HG03135 (cell line): ENCODE measurements at regions not wholly inside any gene's neighbourhood (a gene's known extent, or its start where the extent isn't known, plus 50 kb on each side); places are given as distances from the start of the nearest gene placed in this dataset.

Source experiments
- ATAC-seq: cut with Tn5 transposase; IDR thresholded peaks from one replicate; pipeline ENCODE4 v1.9.1; 2021; ENCODE audit warnings: mild to moderate bottlenecking, moderate library complexity; ENCODE audit not compliant: unreplicated experiment

DNA sequence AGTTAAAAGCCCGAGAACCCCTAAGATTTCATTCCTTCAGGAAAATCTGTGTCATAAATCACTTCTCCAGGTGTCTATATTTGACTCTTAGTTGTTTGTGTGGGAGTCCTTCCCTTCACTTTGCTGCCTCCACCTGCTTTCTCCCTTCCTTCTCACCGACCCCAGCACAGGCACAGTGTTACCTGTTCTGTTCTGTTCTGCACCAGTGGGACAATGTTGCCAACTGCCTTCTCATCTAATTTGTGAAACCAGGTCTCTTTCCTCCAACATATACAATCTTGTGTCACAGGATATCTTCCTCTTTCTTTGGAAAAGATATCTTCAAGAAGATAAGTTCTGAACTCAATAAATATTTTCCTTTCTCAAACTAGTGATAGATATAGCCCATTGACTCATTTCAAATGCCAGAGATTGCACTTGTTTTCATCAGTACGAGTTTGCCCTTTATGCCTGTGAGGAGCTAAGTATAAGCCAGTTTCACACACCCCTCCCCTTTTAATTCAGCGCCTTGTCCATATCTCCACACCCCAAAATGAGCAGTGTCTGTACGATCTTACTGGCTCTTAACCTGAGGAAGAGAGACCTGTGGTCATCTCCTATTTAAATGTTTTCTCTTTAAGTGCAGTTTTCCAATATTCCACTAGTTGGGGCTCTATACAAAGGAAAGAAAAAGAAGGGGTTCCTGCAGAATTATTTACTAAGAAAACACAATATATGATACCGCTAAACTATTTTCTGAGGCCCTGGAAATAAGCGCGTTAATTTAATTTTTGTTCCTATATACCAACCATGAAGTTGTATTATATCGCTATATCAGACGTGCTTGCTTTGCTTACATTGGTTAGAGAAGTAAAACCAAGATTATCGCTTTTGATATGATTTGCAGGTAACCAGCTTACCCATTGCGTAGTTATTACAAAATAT is 81.6 kb upstream of the PREP start:
- ATAC-seq: no peak

DNA sequence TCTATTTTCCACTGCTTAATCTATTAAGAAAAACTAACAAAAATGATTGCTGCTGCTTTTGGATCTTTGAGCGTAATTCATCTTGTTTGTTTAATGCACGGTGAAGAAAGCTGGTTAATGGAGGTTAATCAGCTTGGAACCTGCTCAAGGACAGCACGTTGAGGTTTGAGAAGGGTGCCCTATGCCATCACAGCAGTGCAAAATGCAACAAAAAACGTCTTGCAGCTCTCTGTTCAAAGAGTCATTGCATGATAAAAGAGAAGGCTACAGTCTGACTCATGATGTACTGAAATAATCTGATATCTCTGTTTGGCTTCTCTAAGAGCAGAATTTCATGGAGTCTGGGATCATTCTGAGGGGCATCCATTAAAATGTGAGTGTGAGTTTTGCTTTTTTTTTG is 80.6 kb upstream of the PREP start:
- ATAC-seq: no peak

DNA sequence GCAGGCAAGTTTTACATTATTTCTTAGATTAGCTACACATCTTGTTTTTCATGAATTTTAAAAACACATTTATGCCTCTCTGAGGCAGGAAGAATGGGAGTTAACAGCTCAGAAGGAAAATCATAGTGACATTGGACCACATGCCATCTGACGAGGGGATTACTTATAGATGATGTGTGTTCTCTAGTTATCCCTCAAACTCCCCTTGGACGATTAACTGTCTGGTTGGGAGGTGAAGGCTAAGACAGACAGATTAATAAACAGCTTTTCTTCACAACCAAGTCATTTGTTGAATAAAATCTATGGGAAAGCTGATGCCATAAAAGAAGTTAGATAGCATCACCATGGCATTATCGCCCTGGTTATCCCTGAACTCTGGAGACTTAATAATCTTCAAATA is 80.0 kb upstream of the PREP start:
- no peak for ATAC-seq

DNA sequence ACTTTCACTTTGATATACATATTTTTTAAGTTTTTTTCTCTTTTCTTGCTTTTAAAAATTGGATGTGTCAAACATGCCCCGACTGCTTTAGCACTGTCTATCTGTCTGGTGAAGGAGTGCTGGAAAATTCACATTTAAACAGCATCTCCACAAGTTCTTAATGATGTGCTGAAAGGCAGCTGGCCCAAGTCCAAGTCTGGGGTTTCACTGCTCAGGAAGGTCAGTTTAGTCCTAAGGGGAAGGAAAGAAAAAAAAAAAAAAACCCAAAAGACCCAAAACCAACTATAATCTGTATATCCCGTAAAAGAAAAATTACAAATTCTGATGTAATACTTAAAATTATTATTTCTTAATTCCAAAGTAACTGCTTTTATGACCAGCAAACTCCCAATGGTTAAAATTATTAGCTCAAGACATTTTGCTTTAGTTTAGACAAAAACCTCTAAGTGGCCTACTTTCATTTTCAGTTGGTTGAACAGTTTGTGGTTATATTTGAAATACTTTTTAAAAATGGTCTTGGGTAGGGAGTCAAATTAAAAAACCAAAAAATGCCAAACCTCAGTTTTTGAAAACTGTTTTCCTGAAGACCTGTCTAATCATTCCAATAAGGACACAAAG is 79.5 kb upstream of the PREP start:
- no peak for ATAC-seq

DNA sequence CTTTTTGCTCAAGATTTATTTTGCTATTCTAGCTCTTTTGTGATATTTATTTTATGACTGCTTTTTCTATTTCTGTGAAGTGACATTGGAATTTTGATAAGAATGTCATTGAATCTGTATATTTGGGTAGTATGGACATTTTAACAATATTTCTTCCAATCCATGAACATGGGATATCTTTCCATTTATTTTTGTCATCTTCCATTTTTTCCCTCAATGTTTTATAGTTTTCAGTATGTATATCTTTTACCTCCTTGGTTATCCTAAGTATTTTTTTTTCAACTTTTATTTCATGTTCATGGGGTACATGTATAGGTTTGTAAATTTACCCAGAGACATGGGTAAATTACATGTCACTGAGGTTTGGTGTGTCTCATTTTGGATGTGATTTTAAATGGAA is 74.1 kb upstream of the PREP start:
- no peak for ATAC-seq

DNA sequence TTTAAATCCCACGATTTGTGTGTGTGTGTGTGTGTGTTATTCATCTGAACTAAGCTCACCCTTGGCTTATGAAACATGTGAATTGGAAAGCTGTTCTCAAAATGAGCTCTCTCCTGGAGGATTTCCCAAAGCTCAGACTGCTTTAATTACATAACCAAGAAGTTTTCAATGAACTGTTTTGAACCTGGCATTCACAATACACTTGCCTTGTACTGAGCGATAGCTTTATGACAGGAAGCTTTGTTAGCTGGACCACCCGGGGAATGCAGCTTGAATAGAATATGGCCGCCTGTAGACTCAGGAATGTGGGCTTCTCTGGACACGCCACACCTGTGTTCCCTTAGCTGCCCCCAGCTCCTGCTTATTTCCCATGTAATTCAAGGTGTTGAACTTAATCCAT is 71.4 kb upstream of the PREP start:
- no peak for ATAC-seq

DNA sequence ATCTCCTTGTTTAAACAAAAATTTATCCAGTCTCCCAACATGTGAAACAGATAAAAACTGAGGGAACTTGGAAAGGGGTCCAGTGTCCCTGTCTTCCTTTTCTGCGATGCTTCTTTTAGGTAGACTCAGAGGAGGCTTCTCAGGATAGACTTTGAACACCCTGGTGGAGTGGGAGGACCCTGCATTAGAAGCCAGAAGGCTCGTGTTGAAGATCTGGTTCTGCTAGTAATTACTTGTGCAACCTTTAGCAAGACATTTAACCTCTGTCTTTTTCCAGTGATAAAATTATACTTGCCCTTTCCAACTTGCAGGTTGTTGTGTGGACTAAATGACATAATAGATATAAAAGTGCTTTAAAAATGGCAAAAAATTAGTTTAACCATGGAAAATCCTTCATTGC is 67.1 kb upstream of the PREP start:
- ATAC-seq: no peak

DNA sequence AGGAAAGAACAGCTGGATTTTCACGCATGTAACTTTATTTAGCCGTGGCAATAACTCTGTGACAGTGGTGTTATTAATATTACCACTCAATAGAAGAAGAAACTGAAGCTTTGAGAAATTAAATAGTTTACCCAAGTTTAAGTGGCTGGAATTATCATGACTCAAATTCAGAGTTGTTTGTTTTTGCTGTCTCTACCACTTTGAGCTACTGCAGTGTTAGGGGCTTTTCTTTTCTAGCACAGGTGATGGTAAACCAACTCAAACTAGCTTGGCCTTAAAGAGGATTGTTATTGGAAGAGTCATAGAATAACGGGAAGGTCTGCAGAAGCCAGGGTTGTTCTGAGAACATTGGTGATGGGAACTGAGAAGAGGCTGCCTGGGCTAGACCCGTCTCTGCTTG is 66.0 kb upstream of the PREP start:
- no peak for ATAC-seq

DNA sequence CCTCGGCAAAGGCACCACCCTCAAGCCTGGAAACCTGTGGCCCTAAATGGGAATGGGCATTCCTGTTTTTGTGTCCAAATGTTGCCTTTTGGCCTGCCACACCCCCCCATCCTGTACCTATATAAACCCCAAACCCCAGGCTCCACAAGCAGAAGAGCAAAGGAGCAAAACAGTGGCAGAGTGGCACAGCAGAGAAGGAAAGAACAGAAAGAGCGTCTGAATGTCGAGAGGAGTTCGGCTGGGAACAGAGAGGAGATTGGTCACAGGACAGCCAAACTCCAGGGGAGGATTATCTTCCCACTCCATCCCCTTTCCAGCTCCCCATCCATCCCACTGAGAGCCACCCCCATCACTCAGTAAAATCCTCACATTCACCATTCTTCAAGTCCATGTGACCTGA is 58.0 kb upstream of the PREP start:
- no peak for ATAC-seq

DNA sequence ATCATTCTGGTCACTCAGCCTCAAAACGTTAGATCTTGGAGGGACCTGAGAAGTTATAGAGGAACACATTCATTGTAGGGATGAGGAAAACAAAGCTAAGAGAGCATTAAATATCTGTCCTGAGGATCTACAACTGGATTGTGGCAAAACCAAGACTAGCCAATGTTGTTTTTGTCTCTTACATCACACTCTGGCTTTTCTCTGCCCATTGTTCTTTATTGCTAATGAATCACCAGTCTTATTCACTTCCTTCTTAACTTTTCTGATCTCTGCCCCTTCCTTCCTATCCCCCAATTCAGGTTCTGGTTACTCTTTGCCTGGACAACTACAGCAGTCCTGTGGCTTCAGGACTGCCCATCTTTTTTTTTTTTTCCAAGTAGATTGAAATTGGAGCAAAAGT is 57.0 kb upstream of the PREP start:
- ATAC-seq: no peak

DNA sequence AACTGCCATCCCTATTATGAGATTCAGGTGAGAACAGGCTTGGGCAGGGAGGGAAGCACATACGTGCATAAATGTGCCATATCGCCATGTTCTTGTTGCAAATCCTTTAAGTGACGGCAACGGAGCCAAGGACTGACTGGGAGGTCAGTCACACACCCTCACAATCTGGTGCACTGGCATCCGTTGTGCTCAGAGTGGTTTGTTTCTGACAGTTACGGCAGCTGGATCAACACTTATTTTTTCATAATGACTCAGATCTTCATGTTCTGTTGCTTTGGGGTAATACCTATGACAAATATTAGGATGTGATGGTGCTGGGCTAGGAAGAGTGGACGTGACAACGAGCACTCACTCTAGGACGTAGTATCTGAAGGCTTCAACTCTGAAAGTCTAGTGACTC is 56.2 kb upstream of the PREP start:
- ATAC-seq: peak; percentile 87

DNA sequence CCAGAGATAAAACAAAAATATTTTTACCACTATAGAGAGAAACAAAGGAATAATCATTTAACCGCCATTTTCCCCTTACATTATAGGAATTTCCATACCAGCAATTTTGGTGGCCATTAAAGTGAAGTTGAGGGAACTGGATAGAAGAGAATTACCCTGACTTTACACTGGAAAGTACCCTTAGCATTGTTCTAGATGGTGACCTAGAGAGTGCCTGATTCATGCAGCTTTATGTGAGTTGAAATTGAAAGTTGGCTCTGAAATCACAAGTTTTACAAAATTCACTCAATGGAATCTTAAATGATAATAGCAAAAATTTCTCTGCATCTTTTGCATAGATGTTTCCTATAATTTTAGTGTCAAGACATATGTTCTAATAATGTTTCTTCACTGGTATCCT is 55.7 kb upstream of the PREP start:
- ATAC-seq: no peak

DNA sequence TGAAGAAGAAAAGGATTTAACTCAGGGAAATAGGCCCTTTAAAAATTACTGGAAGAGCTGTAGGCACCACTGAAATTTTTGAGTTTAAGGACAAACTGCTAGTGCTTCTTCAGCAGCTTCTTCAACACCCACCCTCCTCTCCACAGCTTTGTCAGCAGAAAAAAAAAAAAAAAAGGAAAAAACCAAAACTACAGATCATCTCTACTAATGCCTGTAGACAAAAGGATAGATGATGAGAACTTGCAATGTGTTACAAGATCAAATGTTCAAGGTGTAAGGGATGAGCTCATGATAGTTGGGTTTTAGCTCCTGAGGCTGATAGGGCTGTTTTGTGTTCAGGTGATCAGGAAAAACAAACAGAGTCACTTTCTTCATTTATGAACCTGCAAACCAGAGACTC is 55.2 kb upstream of the PREP start:
- ATAC-seq: no peak

DNA sequence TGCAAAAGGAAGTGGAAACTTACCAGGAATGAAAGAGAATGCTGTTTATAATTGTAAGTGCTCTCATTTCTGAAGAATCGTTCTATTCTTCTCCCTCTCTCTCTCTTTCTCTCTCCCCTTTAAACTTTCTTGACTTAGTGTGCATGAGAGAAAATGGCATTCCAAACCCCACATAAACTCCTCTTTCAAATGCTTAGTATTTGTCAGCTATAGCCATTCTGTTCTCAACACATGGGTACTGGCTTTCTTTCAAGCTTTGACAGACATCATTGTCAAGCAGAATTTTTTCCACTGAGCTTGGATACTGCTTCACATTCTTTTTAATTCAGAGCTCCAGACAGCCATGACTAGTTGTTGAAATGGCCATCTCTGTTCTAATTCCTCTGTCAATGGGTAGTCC is 51.1 kb upstream of the PREP start:
- ATAC-seq: no peak

DNA sequence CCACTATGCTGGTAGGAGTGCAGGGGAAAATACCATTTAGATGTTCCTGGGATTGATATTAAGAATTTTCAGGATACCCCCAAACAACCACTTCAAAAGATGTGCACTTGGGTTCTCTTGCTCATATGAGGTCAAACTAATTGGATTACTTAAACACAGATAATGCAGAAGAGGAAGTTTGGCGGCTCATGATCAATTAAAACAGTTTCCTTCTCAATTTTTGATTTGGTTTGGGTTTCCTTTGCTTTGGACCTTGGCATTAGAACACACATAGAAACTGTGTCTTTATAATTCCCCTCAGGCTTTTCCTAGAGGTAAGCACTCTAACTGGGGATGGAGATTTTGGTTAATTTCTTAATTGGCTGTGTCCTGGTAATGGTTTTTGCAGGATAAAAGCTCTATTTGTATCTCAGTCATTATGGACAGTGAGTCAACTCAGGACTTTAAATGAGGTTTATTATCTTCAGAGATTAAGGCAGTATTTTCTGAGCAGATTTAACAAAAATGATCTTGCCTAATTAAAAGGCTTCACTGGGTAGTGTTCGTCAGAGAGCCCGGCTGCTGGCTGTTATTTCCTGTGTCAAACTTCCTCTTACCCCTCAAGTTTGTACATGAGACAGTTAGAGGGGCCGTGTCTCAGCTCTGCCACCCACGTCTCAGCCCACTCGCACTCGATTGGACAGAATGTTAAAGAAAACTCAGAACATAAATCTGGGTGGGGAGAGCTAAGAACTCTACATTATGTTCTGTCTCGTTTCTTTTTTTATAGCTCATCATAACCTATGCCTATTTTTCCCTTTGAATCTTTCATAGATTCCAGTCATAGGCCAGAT is 50.3 kb upstream of the PREP start:
- ATAC-seq: no peak
